RWPE2 (cell line): ENCODE measurements at regions not wholly inside any gene's neighbourhood (a gene's known extent, or its start where the extent isn't known, plus 50 kb on each side); places are given as distances from the start of the nearest gene placed in this dataset.
"Not testable (repeated sequence)": the region's sequence is repeated elsewhere in the genome, so short reads cannot be mapped to it uniquely, and the experiment has no call there.

Experiments used
- ATAC-seq: fragments of 200-7000 bp; cut with Tn5 transposase; 3 replicates; pipeline ENCODE4 v1.9.1; 2021; ENCODE audit warnings: low read depth
- DNase-seq: peaks from one replicate; pipeline ENCODE4 v3.0.0-alpha.2; 2020; ENCODE audit warnings: low spot score
- H3K27ac ChIP-seq: fragments of 450-650 bp; 2 replicates; pipeline ENCODE4 v1.5.1; 2017; ENCODE audit warnings: mild to moderate bottlenecking; ENCODE audit not compliant: poor library complexity, severe bottlenecking
- H3K27me3 ChIP-seq: fragments of 250-450 bp; sonication (Bioruptor Pico); 2 replicates; pipeline ENCODE4 v1.5.1; 2021; ENCODE audit warnings: mild to moderate bottlenecking, moderate library complexity; ENCODE audit not compliant: insufficient read depth, poor library complexity, severe bottlenecking
- H3K36me3 ChIP-seq: fragments of 250-450 bp; sonication (Bioruptor Pico); 2 replicates; pipeline ENCODE4 v1.5.1; 2020; ENCODE audit warnings: low read depth, mild to moderate bottlenecking, moderate library complexity
- H3K4me1 ChIP-seq: fragments of 250-450 bp; sonication (Bioruptor Pico); 2 replicates; pipeline ENCODE4 v1.5.1; 2021; ENCODE audit warnings: mild to moderate bottlenecking, moderate library complexity; ENCODE audit not compliant: insufficient read depth, poor library complexity, severe bottlenecking
- H3K4me3 ChIP-seq: fragments of 250-450 bp; sonication (Bioruptor Pico); 2 replicates; pipeline ENCODE4 v1.5.1; 2021; ENCODE audit warnings: mild to moderate bottlenecking, moderate library complexity; ENCODE audit not compliant: severe bottlenecking
- H3K9me3 ChIP-seq: fragments of 250-450 bp; sonication (Bioruptor Pico); 2 replicates; pipeline ENCODE4 v1.5.1; 2021; ENCODE audit warnings: mild to moderate bottlenecking, moderate library complexity; ENCODE audit not compliant: severe bottlenecking
- TF ChIP-seq, protein P1 (sequence below): fragments of 450-650 bp; IDR thresholded peaks from one replicate; pipeline ENCODE4 v1.5.1; 2017; ENCODE audit warnings: mild to moderate bottlenecking, moderate library complexity; ENCODE audit not compliant: poor library complexity, severe bottlenecking

DNA sequence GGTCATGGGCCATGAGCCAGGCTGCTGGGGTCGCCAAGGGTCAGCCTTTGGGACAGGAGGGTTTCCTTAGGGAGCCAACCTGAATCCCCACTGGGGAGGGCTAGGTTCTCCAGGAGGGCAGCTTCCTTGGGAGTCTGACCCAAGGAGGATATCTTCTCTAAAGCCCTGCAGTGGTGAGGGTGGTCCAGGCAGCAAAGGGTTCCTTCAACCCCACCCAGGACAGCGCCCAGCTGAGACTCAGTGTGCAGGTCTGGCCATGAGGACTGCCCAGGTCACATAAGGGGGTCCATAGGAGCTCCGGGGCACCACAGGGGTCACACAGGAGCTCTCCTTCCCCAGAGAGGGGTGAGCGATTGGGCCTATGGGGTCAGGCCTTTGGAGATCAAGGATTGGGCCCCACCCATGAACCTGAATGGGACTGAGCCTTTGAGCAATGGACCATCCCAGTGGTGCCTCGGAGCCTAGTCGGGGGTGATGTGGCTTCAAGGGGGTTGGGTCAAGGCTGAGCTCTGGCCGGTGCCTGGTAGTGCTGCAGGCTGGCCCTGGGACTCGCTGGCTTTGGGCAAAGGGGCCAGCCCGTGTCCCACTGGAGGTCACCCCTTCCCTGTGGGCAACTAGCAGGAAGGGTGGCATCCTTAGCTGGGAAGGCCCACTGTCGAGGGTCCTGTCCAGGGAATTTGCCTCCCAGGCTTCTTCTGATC is 216.5 kb downstream of the SNRPN start:
- Histone ChIP-seq H3K27me3 (no peaks in the 10 kb centered on the region), H3K27ac (no peak overlapping the region), H3K36me3 (no peaks in the 10 kb centered on the region), H3K9me3 (peaks cover 59% of the 10 kb centered on the region), H3K4me3 (no peak overlapping the region), H3K4me1 (no peaks in the 10 kb centered on the region)
- DNase-seq (peak; percentile 62), ATAC-seq (no peak)
- TF ChIP-seq, protein P1, sequence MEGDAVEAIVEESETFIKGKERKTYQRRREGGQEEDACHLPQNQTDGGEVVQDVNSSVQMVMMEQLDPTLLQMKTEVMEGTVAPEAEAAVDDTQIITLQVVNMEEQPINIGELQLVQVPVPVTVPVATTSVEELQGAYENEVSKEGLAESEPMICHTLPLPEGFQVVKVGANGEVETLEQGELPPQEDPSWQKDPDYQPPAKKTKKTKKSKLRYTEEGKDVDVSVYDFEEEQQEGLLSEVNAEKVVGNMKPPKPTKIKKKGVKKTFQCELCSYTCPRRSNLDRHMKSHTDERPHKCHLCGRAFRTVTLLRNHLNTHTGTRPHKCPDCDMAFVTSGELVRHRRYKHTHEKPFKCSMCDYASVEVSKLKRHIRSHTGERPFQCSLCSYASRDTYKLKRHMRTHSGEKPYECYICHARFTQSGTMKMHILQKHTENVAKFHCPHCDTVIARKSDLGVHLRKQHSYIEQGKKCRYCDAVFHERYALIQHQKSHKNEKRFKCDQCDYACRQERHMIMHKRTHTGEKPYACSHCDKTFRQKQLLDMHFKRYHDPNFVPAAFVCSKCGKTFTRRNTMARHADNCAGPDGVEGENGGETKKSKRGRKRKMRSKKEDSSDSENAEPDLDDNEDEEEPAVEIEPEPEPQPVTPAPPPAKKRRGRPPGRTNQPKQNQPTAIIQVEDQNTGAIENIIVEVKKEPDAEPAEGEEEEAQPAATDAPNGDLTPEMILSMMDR = no peak

DNA sequence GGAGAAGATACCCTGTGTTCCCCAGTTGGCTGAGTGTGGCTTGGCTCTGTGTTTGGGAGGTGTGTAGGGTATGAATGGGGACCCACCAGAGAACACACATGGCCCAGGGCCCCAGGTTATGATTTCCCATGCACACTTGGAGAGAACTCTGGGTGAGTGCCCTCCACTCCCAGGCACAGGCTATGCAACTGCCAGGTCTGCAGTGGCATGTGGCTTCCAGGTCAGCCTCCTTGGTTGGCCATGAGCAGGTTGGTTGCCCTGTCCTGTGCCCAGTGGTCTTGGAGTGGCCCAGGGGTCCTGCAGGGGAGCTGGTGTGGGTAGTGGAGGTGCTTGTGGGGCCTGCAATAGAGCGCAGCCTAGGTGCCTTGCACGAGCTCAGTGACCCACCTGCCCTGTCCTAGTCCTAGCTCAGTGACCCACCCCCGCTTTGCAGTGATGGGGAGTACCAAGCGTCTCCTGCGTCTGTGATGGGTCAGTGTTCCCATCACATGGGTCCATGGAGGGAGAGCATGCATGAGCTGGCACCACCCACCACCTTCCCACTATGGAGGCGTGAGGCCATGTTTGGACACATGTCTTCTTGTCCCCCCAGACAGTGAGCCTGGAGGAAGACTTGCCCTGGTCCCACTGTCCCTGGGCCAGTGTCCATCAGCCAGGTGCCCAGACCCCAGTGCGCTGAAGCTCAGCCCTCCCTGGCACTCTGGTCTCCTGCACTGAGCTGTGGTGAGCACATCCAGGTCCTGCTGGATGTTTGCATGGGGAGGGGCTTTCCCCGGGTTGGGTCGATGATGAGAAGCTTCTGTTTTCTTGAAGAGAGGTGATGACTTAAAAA is 217.3 kb downstream of the SNRPN start:
- H3K4me1 ChIP-seq = no peaks in the 10 kb centered on the region
- H3K36me3 ChIP-seq = no peaks in the 10 kb centered on the region
- H3K9me3 ChIP-seq = peaks cover 63% of the 10 kb centered on the region
- H3K4me3 ChIP-seq = no peak overlapping the region
- ATAC-seq (no peak; the same call in 2 of the 3 replicates), DNase-seq (peak; percentile 52)
- no peak overlapping the region for H3K27ac ChIP-seq
- TF ChIP-seq, protein P1 = no peak
- H3K27me3 ChIP-seq = no peaks in the 10 kb centered on the region

DNA sequence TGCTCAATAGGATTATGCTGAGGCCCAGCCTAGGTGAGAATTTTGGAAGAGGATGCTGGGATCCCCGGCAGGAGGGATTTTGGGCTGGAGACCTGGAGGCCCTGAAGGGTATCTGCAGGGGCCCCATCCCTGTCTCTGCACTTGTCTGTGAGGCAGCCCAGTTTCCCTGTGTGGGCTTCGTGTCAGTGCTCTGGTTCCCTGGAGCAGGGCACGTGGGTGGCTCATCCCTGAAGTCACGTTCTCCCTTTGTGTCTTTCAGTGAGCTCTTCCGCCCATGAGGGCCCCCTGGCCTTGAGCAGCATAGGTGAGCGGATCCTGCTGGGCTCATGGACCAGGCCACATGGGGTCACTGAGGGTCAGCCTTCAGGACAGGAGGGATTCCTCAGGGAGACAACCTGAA is 217.9 kb downstream of the SNRPN start:
- no peak for DNase-seq
- TF ChIP-seq, protein P1 = no peak
- Histone ChIP-seq H3K4me1 (no peaks in the 10 kb centered on the region), H3K9me3 (peaks cover 69% of the 10 kb centered on the region), H3K36me3 (no peaks in the 10 kb centered on the region), H3K27ac (no peak overlapping the region), H3K4me3 (no peak overlapping the region), H3K27me3 (no peaks in the 10 kb centered on the region)
- no peak for ATAC-seq

DNA sequence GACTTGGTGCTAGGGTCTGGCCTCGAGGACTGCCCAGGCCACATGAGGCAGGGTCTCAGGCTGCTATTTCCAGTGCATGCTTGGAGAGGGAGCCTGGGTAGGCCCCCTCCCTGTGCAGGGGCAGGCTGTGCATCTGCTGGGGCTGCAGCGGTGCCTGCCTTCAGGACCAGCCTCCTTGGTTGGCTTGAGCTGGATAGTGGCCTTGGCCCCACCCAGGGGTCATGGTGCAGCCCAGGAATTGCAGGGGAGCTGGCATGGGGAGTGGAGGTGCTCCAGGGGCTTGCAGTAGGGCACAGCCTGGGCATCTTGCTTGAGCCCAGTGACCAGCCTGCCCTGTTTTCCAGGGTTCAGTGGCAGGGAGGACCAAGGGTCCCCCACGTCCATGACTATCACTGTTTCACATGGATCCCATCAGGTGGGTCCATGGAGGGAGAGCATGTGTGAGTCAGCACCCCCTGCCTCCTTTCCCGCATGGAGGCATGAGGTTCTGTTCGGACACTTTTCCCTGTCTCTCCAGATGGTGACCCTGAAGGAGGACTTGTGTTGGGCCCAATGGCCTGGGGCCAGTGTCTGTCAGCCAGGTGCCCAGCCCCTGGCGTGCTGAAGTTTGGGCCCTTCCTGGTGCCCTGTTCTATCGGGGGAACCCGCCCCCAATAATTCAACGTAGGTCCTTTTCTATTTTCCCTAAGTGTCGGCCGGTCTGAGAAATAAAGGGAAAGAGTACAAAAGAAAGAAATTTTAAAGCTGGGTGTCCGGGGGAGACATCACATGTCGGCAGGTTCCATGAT is 218.6 kb downstream of the SNRPN start:
- H3K4me3 ChIP-seq = no peak overlapping the region
- peaks cover 76% of the 10 kb centered on the region for H3K9me3 ChIP-seq
- DNase-seq = peak; percentile 45
- no peak for ATAC-seq
- TF ChIP-seq, protein P1 = no peak
- no peak overlapping the region for H3K27ac ChIP-seq
- H3K27me3 ChIP-seq = no peaks in the 10 kb centered on the region
- H3K4me1 ChIP-seq = no peaks in the 10 kb centered on the region
- no peaks in the 10 kb centered on the region for H3K36me3 ChIP-seq

DNA sequence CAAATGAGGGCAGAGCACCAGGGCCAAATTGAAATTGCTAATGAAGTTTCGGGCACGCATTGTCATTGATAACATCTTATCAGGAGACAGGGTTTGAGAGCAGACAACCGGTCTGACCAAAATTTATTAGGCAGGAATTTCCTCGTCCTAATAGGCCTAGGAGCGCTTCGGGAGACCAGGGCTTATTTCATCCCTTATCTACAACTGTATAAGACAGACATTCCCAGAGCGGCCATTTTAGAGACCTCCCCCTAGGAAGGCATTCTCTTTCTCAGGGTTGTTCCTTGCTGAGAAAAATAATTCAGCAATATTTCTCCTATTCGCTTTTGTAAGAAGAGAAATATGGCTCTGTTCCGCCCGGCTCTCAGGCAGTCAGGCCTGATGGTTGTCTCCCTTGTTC is 219.4 kb downstream of the SNRPN start:
- not testable (repeated sequence) for H3K4me1 ChIP-seq, H3K27me3 ChIP-seq, H3K36me3 ChIP-seq, H3K4me3 ChIP-seq, ATAC-seq, H3K27ac ChIP-seq
- peak; percentile 11 for DNase-seq
- H3K9me3 ChIP-seq = peaks cover 80% of the 10 kb centered on the region
